ENCODE measurements at regions not wholly inside any gene's neighbourhood (a gene's known extent, or its start where the extent isn't known, plus 50 kb on each side); places are given as distances from the start of the nearest gene placed in this dataset.
"Not testable (repeated sequence)": the region's sequence is repeated elsewhere in the genome, so short reads cannot be mapped to it uniquely, and the experiment has no call there.

GRCh38 chr9:90137801-90138200 is 504.8 kb downstream of the DIRAS2 start:
- DNase-seq, result no peak

- no peak for DNase-seq
Observed at GRCh38 chr9:90140131-90140818, 502.3 kb downstream of the DIRAS2 start.

- DNase-seq, result no peak
Observed at GRCh38 chr9:90141723-90142122, 500.9 kb downstream of the DIRAS2 start.

DNA sequence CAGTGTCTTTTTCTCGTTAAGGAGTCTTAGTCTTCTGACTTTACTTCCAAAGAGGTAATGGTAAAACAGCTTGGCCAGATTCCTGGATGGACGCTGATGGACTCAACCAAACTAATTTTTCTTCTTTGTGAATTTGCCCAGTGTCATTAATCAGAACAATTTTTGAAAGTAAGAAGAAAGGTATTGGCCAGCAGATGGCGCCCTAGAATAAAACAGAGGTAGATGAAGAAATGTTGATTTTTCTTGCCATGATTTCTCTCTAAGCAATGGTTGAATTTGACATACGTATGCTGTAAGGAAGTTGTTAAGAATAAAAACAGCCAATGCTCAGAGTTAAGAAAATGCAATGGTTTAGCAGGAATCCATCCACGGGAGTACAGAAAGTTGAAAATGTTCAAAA is 500.0 kb downstream of the DIRAS2 start:
- DNase-seq, result no peak

DNA sequence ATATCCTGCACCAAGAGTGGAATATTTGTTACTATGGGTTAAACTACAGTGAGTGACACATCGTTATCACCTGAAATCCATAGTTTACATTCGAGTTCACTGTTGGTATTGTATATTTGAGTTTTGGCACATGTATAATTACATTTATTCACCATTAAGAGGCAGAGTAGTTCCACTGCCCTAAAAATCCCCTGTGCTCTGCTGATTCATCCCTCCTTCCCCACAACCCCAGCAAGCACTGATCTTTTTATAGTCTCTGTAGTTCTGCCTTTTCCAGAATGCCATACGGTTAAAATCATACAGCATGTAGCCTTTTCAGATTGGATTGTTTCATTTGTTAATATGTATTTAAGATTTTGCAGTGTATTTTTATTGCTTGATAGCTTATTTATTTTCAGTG is 495.2 kb downstream of the DIRAS2 start:
- no peak for DNase-seq

DNA sequence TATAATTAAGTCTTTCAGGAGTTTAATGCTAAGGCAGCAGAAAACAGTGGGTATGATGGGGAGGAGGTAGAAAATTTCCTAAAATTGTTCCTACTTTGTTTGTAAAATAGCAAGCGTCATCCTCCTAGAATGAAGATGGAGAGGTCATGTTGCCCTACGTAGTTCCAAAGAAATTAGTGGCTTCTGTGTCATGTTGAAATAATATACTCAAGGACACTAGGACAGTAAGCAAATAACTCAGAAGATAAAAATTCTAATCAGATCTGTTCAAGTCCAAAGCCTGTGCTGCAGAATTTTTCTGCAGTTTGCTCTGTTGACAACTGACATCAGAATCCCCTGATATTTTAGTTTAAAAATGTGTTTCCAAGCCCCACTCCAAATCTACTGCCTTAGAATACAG is 486.3 kb downstream of the DIRAS2 start:
- DNase-seq, result no peak

- no peak for DNase-seq
Observed at GRCh38 chr9:90162326-90162725, 480.3 kb downstream of the DIRAS2 start.

- DNase-seq, result no peak
Observed at GRCh38 chr9:90162819-90163218, 479.8 kb downstream of the DIRAS2 start.

DNA sequence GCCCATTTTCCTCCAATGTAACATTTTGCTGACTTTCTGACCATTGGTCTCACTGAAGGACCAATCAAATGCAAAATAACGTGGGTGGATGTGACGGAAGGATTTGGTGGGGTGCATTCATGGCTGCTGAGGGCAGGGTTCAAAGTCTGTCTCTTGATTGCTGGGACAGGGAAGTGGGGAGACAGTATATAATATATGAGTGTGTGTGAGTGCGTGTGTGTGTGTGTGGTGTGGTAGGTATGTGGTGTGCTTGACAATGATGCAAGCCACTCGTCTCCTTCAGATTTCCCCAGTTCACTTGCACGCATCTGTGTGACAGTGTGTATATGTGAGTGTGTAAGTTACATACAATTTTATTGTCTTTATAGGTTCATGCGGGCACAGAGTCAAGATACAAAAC is 477.3 kb downstream of the DIRAS2 start:
- DNase-seq, result no peak

DNA sequence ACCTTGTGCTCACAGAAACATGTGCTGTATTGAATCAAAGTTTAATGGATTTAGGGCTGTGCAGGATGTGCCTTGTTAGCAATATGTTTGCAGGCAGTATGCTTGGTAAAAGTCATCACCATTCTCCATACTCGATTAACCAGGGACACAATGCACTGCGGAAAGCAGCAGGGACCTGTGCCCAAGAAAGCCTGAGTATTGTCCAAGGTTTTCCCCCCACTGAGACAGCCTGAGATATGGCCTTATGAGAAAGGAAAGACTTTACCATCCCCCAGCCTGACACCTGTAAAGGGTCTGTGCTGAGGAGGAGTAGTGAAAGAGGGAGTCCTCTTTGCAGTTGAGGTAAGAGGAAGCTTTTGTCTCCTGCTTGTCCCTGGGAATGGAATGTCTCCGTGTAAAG is 476.2 kb downstream of the DIRAS2 start:
- DNase-seq, result not testable (repeated sequence)

DNA sequence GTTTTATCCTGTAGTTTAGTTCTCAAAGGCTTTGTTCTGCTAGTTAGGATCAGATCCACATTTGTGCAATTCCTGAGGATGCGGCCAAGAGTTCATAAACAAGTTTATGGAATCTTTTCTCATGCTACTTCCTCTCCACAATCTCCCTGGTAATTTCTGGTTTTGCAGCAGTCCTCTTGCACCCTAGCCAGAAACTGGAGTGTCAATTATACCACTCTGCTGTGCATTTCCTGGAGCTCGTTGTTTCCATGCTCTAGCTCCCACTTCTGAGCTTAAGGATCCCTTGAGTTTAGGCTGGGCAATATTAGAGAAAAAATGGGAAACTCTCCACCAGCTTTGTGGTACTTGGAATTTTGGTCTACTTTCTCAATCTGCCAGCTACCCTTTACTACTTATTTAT is 474.7 kb downstream of the DIRAS2 start:
- no peak for DNase-seq

DNA sequence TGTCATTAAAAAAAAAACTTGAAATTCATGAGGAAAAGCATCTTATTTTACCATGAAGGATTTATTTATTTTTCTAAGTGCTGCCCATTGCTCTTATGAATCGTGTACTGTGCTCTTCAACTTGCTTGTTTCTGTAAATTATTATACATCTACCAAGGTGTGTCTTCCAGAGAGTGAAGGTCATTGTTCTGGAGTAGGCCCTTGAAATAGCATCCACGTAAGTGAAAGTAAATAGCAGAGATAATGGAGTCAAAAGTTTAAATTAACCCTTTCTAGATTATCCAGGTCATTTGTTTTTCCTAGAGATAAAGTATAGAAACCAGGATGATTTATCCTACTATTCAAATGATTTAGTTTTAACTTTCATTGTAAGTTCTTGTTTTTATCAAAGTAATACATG is 473.1 kb downstream of the DIRAS2 start:
- no peak for DNase-seq

GRCh38 chr9:90173935-90174334 is 468.7 kb downstream of the DIRAS2 start:
- not testable (repeated sequence) for DNase-seq

DNA sequence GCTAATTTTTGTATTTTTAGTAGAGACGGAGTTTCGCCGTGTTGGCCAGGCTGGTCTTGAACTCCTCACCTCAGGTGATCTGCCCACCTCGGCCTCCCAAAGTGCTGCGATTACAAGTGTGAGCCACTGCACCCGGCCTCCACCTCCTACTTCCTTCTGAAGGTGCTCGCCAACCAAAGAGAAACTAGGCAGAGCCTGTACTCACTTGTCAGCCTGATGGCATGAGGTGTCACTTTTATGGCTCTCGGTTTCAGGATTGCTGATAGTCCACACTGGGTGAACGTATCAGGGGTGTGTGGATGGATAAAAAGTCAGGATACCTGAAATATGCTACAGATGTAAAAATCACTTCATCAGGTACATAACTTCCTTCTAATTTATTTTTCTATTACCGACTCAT is 468.3 kb downstream of the DIRAS2 start:
- DNase-seq, result not testable (repeated sequence)

DNA sequence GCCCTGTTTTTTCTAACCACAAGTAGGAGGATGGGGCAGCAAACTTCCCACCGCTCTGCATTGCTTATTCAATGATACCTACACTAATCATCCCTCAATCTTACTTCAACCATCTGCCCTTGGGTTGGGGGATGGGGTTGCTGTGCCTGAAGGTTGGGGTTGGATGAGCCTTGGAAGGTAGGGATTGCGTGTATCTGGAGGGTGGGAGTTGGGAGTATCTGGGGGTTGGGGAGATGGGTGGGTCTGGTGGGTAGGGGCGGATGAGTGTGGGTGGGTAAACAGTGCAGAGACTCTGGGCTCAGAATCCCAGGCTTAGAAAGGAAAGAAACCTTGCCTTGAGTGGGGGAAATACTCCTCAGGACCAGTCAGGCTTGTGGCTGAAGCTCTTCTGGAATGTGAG is 467.4 kb downstream of the DIRAS2 start:
- DNase-seq, result no peak

GRCh38 chr9:90175865-90176264 is 466.8 kb downstream of the DIRAS2 start:
- no peak for DNase-seq

DNA sequence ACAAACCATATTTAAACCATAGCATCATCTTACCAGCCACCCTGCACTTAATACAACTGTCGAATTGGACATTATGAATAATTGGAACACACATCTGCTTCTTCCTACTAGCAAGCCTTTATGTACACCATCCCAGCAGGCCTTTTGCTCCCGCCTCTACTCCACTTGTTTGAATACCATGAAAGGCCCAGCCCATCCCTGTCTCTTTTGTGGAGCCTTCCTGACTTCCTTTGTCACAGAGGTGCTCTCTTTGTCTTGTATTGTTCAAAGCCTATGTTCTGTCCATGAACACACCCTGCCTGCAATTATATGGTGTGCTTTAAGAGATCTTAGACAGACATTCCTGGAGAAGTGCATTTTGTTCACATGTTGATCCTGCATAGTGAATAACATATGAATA is 465.7 kb downstream of the DIRAS2 start:
- DNase-seq, result no peak

DNA sequence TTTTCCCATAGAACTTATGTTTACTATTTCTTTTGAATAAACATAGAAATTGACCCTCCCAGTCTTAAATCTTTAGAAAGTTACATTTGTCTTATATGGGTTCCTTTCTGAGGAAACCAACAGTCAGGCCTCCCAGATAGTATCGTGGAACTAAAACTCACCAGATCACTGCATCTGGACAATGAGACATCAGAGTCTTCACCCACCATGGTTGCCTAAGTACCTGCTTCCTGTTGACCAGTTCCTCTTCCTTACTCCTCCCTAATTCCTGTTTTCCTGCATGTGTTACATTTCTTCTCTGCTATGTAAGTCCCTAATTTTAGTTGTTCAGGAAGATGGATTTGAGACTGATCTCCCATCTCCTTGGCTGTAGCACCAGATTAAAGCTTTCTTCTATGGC is 462.2 kb downstream of the DIRAS2 start:
- DNase-seq, result no peak

DNA sequence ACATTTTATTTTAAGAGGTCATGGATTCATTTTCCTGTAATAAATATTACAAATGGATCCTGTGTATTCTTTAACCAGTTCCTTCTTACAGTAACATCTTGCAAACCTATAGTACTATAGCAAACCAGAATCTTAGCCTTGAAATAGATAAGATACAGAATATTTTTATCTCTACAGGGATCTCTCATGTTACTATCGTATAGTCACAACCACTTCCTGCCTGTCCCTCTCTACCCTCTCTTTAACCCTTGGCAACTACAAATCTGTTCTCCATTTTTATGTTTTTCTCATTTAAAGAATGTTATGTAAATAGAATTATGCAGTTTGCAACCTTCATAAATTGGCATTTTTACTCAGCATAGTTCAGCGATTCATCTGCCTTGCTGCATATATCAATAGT is 454.0 kb downstream of the DIRAS2 start:
- no peak for DNase-seq

DNA sequence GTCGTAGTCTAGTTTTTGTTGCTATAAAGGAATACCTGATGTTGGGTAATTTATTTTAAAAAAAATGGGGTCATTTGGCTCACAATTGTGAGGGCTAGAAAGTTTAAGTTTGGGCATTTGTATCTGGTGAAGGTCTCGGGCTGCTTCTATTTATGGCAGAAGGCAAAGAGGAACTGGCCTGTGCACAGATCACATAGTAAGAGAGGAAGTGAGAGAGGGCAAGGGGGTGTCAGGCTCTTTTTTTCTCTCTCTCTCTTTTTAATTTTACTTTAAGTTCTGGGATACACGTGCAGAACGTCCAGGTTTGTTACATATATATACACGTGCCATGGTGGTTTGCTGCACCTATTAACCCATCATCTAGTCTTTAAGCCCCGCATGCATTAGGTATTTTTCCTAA is 453.3 kb downstream of the DIRAS2 start:
- peak; percentile 47 for DNase-seq

GRCh38 chr9:90192465-90192864 is 450.2 kb downstream of the DIRAS2 start:
- not testable (repeated sequence) for DNase-seq

- DNase-seq, result no peak
Observed at GRCh38 chr9:90198956-90199355, 443.7 kb downstream of the DIRAS2 start.

GRCh38 chr9:90201766-90202165 is 440.9 kb downstream of the DIRAS2 start:
- no peak for DNase-seq

GRCh38 chr9:90204128-90204831 is 438.3 kb downstream of the DIRAS2 start:
- no peak for DNase-seq

DNA sequence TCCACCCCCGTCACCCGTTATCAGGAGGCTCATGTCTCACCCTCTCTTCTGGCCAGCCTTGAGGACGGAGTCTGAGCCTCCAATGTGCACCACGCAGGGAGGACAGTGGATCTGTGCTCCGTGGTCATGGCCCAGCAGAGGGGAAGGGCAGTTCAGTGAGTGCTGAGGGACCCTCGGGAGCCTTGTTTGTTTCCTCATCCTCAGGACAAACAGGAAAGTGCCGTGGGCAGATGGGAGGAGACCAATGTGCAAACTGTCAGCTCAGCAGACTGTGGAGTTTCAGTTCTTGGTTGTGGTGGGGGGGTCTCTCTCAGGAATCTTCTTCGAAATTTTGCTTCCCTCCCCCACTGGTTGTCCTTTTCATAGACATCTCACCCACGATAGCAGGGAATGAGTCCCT is 429.6 kb downstream of the DIRAS2 start:
- not testable (repeated sequence) for DNase-seq
